ENCODE measurements at regions not wholly inside any gene's neighbourhood (a gene's known extent, or its start where the extent isn't known, plus 50 kb on each side); places are given as distances from the start of the nearest gene placed in this dataset.

GRCh38 chr9:20112205-20112783 is 323.5 kb upstream of the SLC24A2 start:
- H3K4me3 Mint-ChIP-seq: no peak overlapping the region
- DNase-seq (no peak), ATAC-seq (replicated peaks) (no peak)
- H3K27me3 Mint-ChIP-seq: peaks cover 0 to 19% of the 10 kb centered on the region in 2 donors
- H3K27ac Mint-ChIP-seq: no peak overlapping the region
- no peaks in the 10 kb centered on the region for H3K36me3 Mint-ChIP-seq (ENCODE audit: insufficient read depth)
- H3K9me3 Mint-ChIP-seq: no peaks in the 10 kb centered on the region
- no peaks in the 10 kb centered on the region for H3K4me1 Mint-ChIP-seq (ENCODE audit: low read depth in 2 of 2)

GRCh38 chr9:20111173-20111843 is 322.5 kb upstream of the SLC24A2 start:
- peaks cover 0 to 19% of the 10 kb centered on the region in 2 donors for H3K27me3 Mint-ChIP-seq
- H3K4me1 Mint-ChIP-seq (ENCODE audit: low read depth in 2 of 2): no peaks in the 10 kb centered on the region
- ATAC-seq (replicated peaks) (no peak), DNase-seq (no peak)
- H3K4me3 Mint-ChIP-seq: no peak overlapping the region
- H3K36me3 Mint-ChIP-seq (ENCODE audit: insufficient read depth): no peaks in the 10 kb centered on the region
- H3K9me3 Mint-ChIP-seq: no peaks in the 10 kb centered on the region
- H3K27ac Mint-ChIP-seq: no peak overlapping the region

GRCh38 chr9:20095430-20096092 is 306.7 kb upstream of the SLC24A2 start:
- H3K27ac Mint-ChIP-seq: no peak overlapping the region
- H3K4me3 Mint-ChIP-seq: no peak overlapping the region
- DNase-seq (no peak), ATAC-seq (replicated peaks) (no peak)
- peaks cover 8 to 10% of the 10 kb centered on the region in 2 donors for H3K27me3 Mint-ChIP-seq
- no peaks in the 10 kb centered on the region for H3K9me3 Mint-ChIP-seq
- H3K4me1 Mint-ChIP-seq (ENCODE audit: low read depth in 2 of 2): no peaks in the 10 kb centered on the region
- no peaks in the 10 kb centered on the region for H3K36me3 Mint-ChIP-seq (ENCODE audit: insufficient read depth)

- peaks cover 0 to 2% of the 10 kb centered on the region in 2 donors for H3K9me3 Mint-ChIP-seq
- ATAC-seq (replicated peaks) (no peak), DNase-seq (no peak)
- no peak overlapping the region for H3K27ac Mint-ChIP-seq
- H3K36me3 Mint-ChIP-seq (ENCODE audit: insufficient read depth): no peaks in the 10 kb centered on the region
- H3K4me3 Mint-ChIP-seq: no peak overlapping the region
- H3K4me1 Mint-ChIP-seq (ENCODE audit: low read depth in 2 of 2): no peaks in the 10 kb centered on the region
- peaks cover 4 to 15% of the 10 kb centered on the region in 2 donors for H3K27me3 Mint-ChIP-seq
These were observed 303.7 kb upstream of the SLC24A2 start for GRCh38 chr9:20092561-20092960.

- no peak for DNase-seq
- Mint-ChIP-seq H3K27ac (no peak overlapping the region), H3K27me3 (peaks cover 10 to 39% of the 10 kb centered on the region in 2 donors), H3K4me1 (ENCODE audit: low read depth in 2 of 2) (no peaks in the 10 kb centered on the region), H3K36me3 (ENCODE audit: insufficient read depth) (no peaks in the 10 kb centered on the region), H3K4me3 (no peak overlapping the region), H3K9me3 (peaks cover 0 to 2% of the 10 kb centered on the region in 2 donors)
- ATAC-seq (replicated peaks): no peak
These were observed 298.6 kb upstream of the SLC24A2 start for GRCh38 chr9:20087481-20087880.

GRCh38 chr9:20085842-20086241 is 297.0 kb upstream of the SLC24A2 start:
- no peak for DNase-seq
- H3K4me1 Mint-ChIP-seq (ENCODE audit: low read depth in 2 of 2): no peaks in the 10 kb centered on the region
- H3K27ac Mint-ChIP-seq: no peak overlapping the region
- H3K4me3 Mint-ChIP-seq: no peak overlapping the region
- H3K36me3 Mint-ChIP-seq (ENCODE audit: insufficient read depth): no peaks in the 10 kb centered on the region
- H3K9me3 Mint-ChIP-seq: peaks cover 0 to 2% of the 10 kb centered on the region in 2 donors
- H3K27me3 Mint-ChIP-seq: peaks cover 10 to 44% of the 10 kb centered on the region in 2 donors
- ATAC-seq (replicated peaks): no peak

- H3K4me3 Mint-ChIP-seq: no peak overlapping the region
- no peaks in the 10 kb centered on the region for H3K36me3 Mint-ChIP-seq (ENCODE audit: insufficient read depth)
- peaks cover 10 to 37% of the 10 kb centered on the region in 2 donors for H3K27me3 Mint-ChIP-seq
- H3K4me1 Mint-ChIP-seq (ENCODE audit: low read depth in 2 of 2): no peaks in the 10 kb centered on the region
- no peak for DNase-seq
- H3K27ac Mint-ChIP-seq: no peak overlapping the region
- peaks cover 0 to 2% of the 10 kb centered on the region in 2 donors for H3K9me3 Mint-ChIP-seq
- no peak for ATAC-seq (replicated peaks)
These were observed 295.3 kb upstream of the SLC24A2 start for GRCh38 chr9:20084125-20084524.

- Mint-ChIP-seq H3K9me3 (peaks cover 0 to 2% of the 10 kb centered on the region in 2 donors), H3K27me3 (peaks cover 10 to 40% of the 10 kb centered on the region in 2 donors), H3K4me3 (no peak overlapping the region), H3K27ac (no peak overlapping the region), H3K4me1 (ENCODE audit: low read depth in 2 of 2) (no peaks in the 10 kb centered on the region), H3K36me3 (ENCODE audit: insufficient read depth) (no peaks in the 10 kb centered on the region)
- DNase-seq: no peak
- ATAC-seq (replicated peaks): no peak
These were observed 294.6 kb upstream of the SLC24A2 start for GRCh38 chr9:20083390-20083789.

GRCh38 chr9:20082831-20083230 is 294.0 kb upstream of the SLC24A2 start:
- H3K4me1 Mint-ChIP-seq (ENCODE audit: low read depth in 2 of 2): no peaks in the 10 kb centered on the region
- H3K36me3 Mint-ChIP-seq (ENCODE audit: insufficient read depth): no peaks in the 10 kb centered on the region
- no peak overlapping the region for H3K27ac Mint-ChIP-seq
- H3K27me3 Mint-ChIP-seq: peaks cover 9 to 39% of the 10 kb centered on the region in 2 donors
- ATAC-seq (replicated peaks) (no peak), DNase-seq (no peak)
- H3K9me3 Mint-ChIP-seq: peaks cover 0 to 2% of the 10 kb centered on the region in 2 donors
- H3K4me3 Mint-ChIP-seq: no peak overlapping the region

- ATAC-seq (replicated peaks) (no peak), DNase-seq (no peak)
- H3K4me1 Mint-ChIP-seq (ENCODE audit: low read depth in 2 of 2): no peaks in the 10 kb centered on the region
- H3K9me3 Mint-ChIP-seq: no peaks in the 10 kb centered on the region
- H3K36me3 Mint-ChIP-seq (ENCODE audit: insufficient read depth): no peaks in the 10 kb centered on the region
- H3K27me3 Mint-ChIP-seq: peaks cover 4 to 35% of the 10 kb centered on the region in 2 donors
- no peak overlapping the region for H3K27ac Mint-ChIP-seq
- no peak overlapping the region for H3K4me3 Mint-ChIP-seq
These were observed 293.6 kb upstream of the SLC24A2 start for GRCh38 chr9:20082406-20082805.

- H3K9me3 Mint-ChIP-seq: no peaks in the 10 kb centered on the region
- H3K4me3 Mint-ChIP-seq: no peak overlapping the region
- DNase-seq (no peak), ATAC-seq (replicated peaks) (no peak)
- no peaks in the 10 kb centered on the region for H3K4me1 Mint-ChIP-seq (ENCODE audit: low read depth in 2 of 2)
- no peaks in the 10 kb centered on the region for H3K36me3 Mint-ChIP-seq (ENCODE audit: insufficient read depth)
- no peak overlapping the region for H3K27ac Mint-ChIP-seq
- peaks cover 0 to 18% of the 10 kb centered on the region in 2 donors for H3K27me3 Mint-ChIP-seq
These were observed 289.4 kb upstream of the SLC24A2 start for GRCh38 chr9:20078246-20078645.

- DNase-seq (no peak), ATAC-seq (replicated peaks) (no peak)
- H3K36me3 Mint-ChIP-seq (ENCODE audit: insufficient read depth): peaks cover 3% of the 10 kb centered on the region
- peaks cover 4 to 16% of the 10 kb centered on the region in 2 donors for H3K27me3 Mint-ChIP-seq
- no peaks in the 10 kb centered on the region for H3K9me3 Mint-ChIP-seq
- H3K4me1 Mint-ChIP-seq (ENCODE audit: low read depth in 2 of 2): no peaks in the 10 kb centered on the region
- no peak overlapping the region for H3K27ac Mint-ChIP-seq
- no peak overlapping the region for H3K4me3 Mint-ChIP-seq
These were observed 285.5 kb upstream of the SLC24A2 start for GRCh38 chr9:20074291-20074690.

- Mint-ChIP-seq H3K9me3 (no peaks in the 10 kb centered on the region), H3K4me3 (no peak overlapping the region), H3K27me3 (peaks cover 4 to 8% of the 10 kb centered on the region in 2 donors), H3K27ac (no peak overlapping the region), H3K4me1 (ENCODE audit: low read depth in 2 of 2) (peaks cover 0 to 10% of the 10 kb centered on the region in 2 donors), H3K36me3 (ENCODE audit: insufficient read depth) (peaks cover 3% of the 10 kb centered on the region)
- ATAC-seq (replicated peaks) (no peak), DNase-seq (no peak)
These were observed 281.5 kb upstream of the SLC24A2 start for GRCh38 chr9:20070336-20070735.

All from effector memory CD8-positive, alpha-beta T cell (primary cell).